ENCODE measurements at regions not wholly inside any gene's neighbourhood (a gene's known extent, or its start where the extent isn't known, plus 50 kb on each side); places are given as distances from the start of the nearest gene placed in this dataset.
A peak's percentile ranks its signal among the peaks of the same experiment; 100 is the strongest.

DNA sequence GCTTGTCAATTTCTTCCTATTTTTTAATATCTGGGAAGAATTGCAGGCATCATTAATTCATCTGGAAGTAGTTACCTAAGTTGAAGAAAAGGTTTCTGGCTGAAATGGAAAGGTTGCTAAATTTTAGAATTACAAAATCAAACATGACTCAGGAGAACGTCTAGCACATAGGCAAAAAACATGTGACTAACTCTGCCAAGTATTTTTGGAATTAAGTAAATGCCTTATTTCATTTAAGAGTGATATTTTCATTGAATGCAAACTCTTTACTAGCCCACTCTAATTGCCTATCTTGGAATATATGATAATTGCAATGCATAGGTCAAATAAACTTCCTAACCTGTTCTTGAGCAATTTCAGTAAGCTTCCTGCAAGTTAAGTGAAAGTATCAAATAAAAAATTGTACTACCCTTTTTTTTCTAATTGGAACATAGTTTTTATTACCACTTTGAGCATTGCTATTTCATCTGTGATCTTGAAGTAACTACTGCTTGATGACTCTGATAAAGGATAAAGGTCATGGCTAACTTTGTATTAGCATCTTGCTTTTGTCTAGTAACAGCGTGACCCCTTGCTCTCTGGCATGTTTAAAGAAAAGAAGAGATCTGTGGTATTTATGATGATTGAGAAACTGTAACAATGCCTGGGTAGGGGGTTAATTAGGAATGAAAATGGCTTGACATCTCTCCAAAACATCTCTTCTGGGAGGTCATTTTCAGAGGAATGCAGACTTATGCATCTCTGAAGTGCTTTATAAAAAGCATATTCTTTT lies 208.3 kb upstream of the NCAM2 start:
- DNase-seq (ENCODE audit: low read depth in 4 of 6, low spot score in 6 of 6): peak in 1 of 6 donors; percentile 71
- H3K27ac ChIP-seq (ENCODE audit: low read depth, low read length): no peak overlapping the region
- no peaks in the 10 kb centered on the region for H3K9me3 ChIP-seq (ENCODE audit: control insufficient read depth, insufficient read depth, low read length)
- no peaks in the 10 kb centered on the region for H3K36me3 ChIP-seq (ENCODE audit: control insufficient read depth, insufficient read depth, low read length)
- no peaks in the 10 kb centered on the region for H3K4me1 ChIP-seq (ENCODE audit: control insufficient read depth, insufficient read depth, low read length)
- no peak overlapping the region for H3K4me3 ChIP-seq (ENCODE audit: low read depth, low read length)
- H3K27me3 ChIP-seq (ENCODE audit: control insufficient read depth, insufficient read depth, low read length): no peaks in the 10 kb centered on the region
- WGBS (ENCODE audit: insufficient coverage): 20% methylated on average over 1 of the region's 2 CpGs

DNA sequence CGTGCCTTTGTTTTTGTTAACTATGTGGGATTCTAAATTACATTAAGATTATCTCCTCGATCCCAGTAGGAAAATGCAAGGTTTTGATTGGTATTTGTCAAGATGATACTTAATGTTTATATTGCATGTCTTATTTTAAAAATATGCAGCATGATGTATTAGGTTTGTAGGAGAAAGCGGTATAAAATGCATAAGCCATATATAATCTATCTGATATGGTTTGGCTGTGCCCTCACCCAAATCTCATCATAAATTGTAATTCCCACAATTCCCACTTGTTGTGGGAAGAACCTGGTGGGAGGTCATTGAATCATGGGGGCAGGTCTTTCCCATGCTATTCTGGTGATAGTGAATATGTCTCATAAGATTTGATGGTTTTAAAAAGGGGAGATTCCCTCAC lies 198.1 kb upstream of the NCAM2 start:
- Histone ChIP-seq H3K36me3 (ENCODE audit: control insufficient read depth, insufficient read depth, low read length) (no peaks in the 10 kb centered on the region), H3K27ac (ENCODE audit: low read depth, low read length) (no peak overlapping the region), H3K27me3 (ENCODE audit: control insufficient read depth, insufficient read depth, low read length) (no peaks in the 10 kb centered on the region), H3K9me3 (ENCODE audit: control insufficient read depth, insufficient read depth, low read length) (no peaks in the 10 kb centered on the region), H3K4me3 (ENCODE audit: low read depth, low read length) (no peak overlapping the region), H3K4me1 (ENCODE audit: control insufficient read depth, insufficient read depth, low read length) (peaks cover 5% of the 10 kb centered on the region)
- DNase-seq (ENCODE audit: low read depth in 4 of 6, low spot score in 6 of 6): no peak
- WGBS (ENCODE audit: insufficient coverage): no CpG with 5 or more reads among the region's 3 CpGs

DNA sequence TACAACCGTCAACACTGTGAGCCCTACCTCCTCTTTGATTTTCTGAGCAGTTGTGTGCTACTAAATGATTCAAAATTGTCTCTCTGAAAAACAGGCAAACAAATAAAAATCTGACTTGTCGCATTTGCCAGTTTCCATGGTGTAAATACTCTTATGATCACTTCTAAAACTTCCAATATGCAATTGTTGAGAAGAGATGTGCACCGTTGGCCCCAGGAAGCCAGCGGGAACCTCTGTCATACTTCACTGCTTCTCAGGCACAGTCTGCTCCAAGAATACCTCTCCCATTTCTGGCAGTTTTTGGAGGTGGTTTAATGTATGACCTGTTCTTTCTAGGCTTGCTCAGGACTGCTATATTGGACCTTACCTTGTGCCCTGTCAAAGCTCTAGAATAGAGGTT lies 196.0 kb upstream of the NCAM2 start:
- no peaks in the 10 kb centered on the region for H3K9me3 ChIP-seq (ENCODE audit: control insufficient read depth, insufficient read depth, low read length)
- no peak overlapping the region for H3K27ac ChIP-seq (ENCODE audit: low read depth, low read length)
- 90% methylated on average over 2 of the region's 4 CpGs for WGBS (ENCODE audit: insufficient coverage)
- peaks cover 5% of the 10 kb centered on the region for H3K4me1 ChIP-seq (ENCODE audit: control insufficient read depth, insufficient read depth, low read length)
- no peaks in the 10 kb centered on the region for H3K27me3 ChIP-seq (ENCODE audit: control insufficient read depth, insufficient read depth, low read length)
- no peak for DNase-seq (ENCODE audit: low read depth in 4 of 6, low spot score in 6 of 6)
- H3K4me3 ChIP-seq (ENCODE audit: low read depth, low read length): no peak overlapping the region
- H3K36me3 ChIP-seq (ENCODE audit: control insufficient read depth, insufficient read depth, low read length): no peaks in the 10 kb centered on the region

DNA sequence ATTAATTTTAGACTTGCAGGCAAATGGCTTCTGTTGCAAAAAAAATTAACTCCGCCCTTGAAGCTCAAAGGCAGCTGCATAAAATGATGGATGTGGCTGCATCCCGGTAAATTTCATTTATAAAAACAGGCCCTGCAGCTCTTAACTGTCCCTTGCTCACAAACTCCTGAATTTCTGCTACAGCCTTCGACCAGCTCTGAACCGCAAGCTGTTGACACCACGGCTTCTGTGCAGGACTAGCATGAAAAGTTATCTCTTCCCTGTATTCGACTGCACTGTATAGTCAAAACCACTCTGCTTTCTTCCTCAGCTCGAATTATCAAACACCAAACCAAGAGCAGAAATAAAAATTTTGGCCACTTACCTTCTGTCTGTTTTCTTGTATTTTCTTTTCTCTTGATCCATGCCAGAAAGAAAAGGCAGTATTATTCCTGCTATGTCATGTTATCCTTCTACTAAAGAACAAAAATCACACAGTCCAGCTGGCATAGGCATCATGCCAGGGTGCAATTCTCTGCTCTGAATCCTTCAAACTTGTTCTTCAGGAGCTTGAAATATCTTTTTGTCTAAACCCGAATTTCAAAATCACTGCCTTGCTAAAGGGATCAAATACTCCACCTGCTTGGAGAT lies 195.5 kb upstream of the NCAM2 start:
- 51% methylated on average over 6 of the region's 8 CpGs for WGBS (ENCODE audit: insufficient coverage)
- H3K4me3 ChIP-seq (ENCODE audit: low read depth, low read length): no peak overlapping the region
- H3K9me3 ChIP-seq (ENCODE audit: control insufficient read depth, insufficient read depth, low read length): no peaks in the 10 kb centered on the region
- H3K4me1 ChIP-seq (ENCODE audit: control insufficient read depth, insufficient read depth, low read length): peaks cover 5% of the 10 kb centered on the region
- DNase-seq (ENCODE audit: low read depth in 4 of 6, low spot score in 6 of 6): peak in 3 of 6 donors; percentile 26 to 81 (median 28)
- no peaks in the 10 kb centered on the region for H3K27me3 ChIP-seq (ENCODE audit: control insufficient read depth, insufficient read depth, low read length)
- no peaks in the 10 kb centered on the region for H3K36me3 ChIP-seq (ENCODE audit: control insufficient read depth, insufficient read depth, low read length)
- no peak overlapping the region for H3K27ac ChIP-seq (ENCODE audit: low read depth, low read length)

DNA sequence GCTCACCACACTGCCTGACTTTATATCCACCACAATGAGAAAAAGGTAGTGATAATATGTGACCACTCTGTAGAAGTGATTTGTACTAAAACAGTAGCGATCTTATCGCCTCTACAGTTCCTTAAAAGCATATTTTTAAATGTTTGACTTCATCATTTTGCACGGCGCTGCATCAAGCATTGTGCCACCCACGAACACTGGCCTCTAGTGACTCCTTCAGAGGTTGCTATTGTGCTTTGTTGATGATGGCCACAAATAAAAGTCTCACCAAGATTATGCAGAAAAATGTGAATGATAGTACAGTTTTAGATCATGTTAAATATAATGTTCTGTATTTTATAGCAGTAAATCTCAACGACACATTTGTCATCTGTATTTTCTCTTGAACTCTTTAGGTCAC lies 186.5 kb upstream of the NCAM2 start:
- Histone ChIP-seq H3K4me1 (ENCODE audit: control insufficient read depth, insufficient read depth, low read length) (no peaks in the 10 kb centered on the region), H3K4me3 (ENCODE audit: low read depth, low read length) (no peak overlapping the region), H3K9me3 (ENCODE audit: control insufficient read depth, insufficient read depth, low read length) (no peaks in the 10 kb centered on the region), H3K27ac (ENCODE audit: low read depth, low read length) (no peak overlapping the region), H3K27me3 (ENCODE audit: control insufficient read depth, insufficient read depth, low read length) (no peaks in the 10 kb centered on the region), H3K36me3 (ENCODE audit: control insufficient read depth, insufficient read depth, low read length) (no peaks in the 10 kb centered on the region)
- no CpG with 5 or more reads among the region's 6 CpGs for WGBS (ENCODE audit: insufficient coverage)
- no peak for DNase-seq (ENCODE audit: low read depth in 4 of 6, low spot score in 6 of 6)

DNA sequence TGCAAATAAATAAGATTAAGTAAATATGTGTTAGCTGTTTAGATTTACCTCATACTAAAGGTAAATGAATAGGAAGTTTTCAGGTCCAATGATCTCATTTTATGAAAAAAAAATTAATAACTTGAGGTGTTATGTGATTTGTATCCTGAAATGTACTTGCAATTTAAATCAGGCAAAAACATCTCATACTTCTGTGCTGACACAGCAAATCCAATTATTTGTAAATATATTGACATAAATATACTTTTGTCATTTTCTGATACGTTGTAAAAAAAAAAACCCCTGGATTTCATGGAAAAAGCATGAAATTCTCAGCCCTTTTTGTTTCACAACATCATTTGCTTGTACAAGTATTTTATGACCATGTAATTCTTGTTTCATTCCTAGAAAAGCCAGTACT lies 184.1 kb upstream of the NCAM2 start:
- no peaks in the 10 kb centered on the region for H3K36me3 ChIP-seq (ENCODE audit: control insufficient read depth, insufficient read depth, low read length)
- no peak overlapping the region for H3K4me3 ChIP-seq (ENCODE audit: low read depth, low read length)
- no CpG with 5 or more reads among the region's 1 CpG for WGBS (ENCODE audit: insufficient coverage)
- no peaks in the 10 kb centered on the region for H3K4me1 ChIP-seq (ENCODE audit: control insufficient read depth, insufficient read depth, low read length)
- no peaks in the 10 kb centered on the region for H3K27me3 ChIP-seq (ENCODE audit: control insufficient read depth, insufficient read depth, low read length)
- H3K27ac ChIP-seq (ENCODE audit: low read depth, low read length): no peak overlapping the region
- no peak for DNase-seq (ENCODE audit: low read depth in 4 of 6, low spot score in 6 of 6)
- H3K9me3 ChIP-seq (ENCODE audit: control insufficient read depth, insufficient read depth, low read length): no peaks in the 10 kb centered on the region

DNA sequence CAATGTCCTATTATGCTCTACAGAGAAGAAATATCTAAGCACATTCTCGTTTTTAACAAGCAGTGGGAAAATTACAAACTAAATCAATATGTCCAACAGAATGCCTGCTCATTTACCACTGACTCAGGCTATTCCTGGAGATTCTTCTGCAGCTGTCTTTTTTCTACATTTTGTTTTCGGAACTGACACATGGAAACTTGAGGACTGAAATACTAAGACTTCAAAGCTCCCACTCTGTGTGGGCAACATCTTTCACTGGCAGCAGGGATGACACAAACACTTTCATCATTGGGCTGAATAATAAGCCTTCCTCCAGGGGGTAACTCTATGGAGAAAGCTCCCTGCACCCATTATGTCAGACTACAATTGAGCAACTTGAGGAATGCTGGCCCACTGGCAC lies 175.5 kb upstream of the NCAM2 start:
- Histone ChIP-seq H3K27ac (ENCODE audit: low read depth, low read length) (no peak overlapping the region), H3K9me3 (ENCODE audit: control insufficient read depth, insufficient read depth, low read length) (no peaks in the 10 kb centered on the region), H3K36me3 (ENCODE audit: control insufficient read depth, insufficient read depth, low read length) (no peaks in the 10 kb centered on the region), H3K4me1 (ENCODE audit: control insufficient read depth, insufficient read depth, low read length) (no peaks in the 10 kb centered on the region), H3K4me3 (ENCODE audit: low read depth, low read length) (no peak overlapping the region), H3K27me3 (ENCODE audit: control insufficient read depth, insufficient read depth, low read length) (no peaks in the 10 kb centered on the region)
- peak in 2 of 6 donors; percentile 2 to 50 for DNase-seq (ENCODE audit: low read depth in 4 of 6, low spot score in 6 of 6)
- WGBS (ENCODE audit: insufficient coverage): 22% methylated on average over 1 of the region's 2 CpGs

DNA sequence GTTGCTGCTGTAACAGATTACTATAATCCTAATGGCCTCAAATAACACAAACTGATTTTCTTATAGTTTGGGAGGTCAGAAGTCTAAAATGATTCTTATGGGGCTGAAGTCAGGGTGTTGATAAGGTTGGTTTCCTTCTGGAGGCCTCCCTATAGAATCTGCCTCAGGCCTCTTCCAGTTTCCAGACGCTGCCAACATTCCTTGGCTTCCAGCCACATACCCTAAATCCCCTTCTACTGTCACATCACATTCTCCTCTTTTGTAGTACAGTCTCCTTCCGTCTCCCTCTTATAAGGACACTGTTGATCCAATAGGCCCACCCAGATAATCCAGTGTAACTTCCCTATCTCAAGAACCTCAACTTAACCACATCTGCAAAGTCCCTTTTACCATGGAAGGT lies 145.3 kb upstream of the NCAM2 start:
- whole genome bisulfite sequencing (ENCODE audit: insufficient coverage): 22% methylated on average over 2 of the region's 2 CpGs
- Histone ChIP-seq H3K27ac (ENCODE audit: low read depth, low read length) (no peak overlapping the region), H3K4me3 (ENCODE audit: low read depth, low read length) (no peak overlapping the region), H3K27me3 (ENCODE audit: control insufficient read depth, insufficient read depth, low read length) (no peaks in the 10 kb centered on the region), H3K9me3 (ENCODE audit: control insufficient read depth, insufficient read depth, low read length) (no peaks in the 10 kb centered on the region), H3K4me1 (ENCODE audit: control insufficient read depth, insufficient read depth, low read length) (no peaks in the 10 kb centered on the region), H3K36me3 (ENCODE audit: control insufficient read depth, insufficient read depth, low read length) (no peaks in the 10 kb centered on the region)
- DNase-seq (ENCODE audit: low read depth in 4 of 6, low spot score in 6 of 6): peak in 1 of 6 donors; percentile 8

DNA sequence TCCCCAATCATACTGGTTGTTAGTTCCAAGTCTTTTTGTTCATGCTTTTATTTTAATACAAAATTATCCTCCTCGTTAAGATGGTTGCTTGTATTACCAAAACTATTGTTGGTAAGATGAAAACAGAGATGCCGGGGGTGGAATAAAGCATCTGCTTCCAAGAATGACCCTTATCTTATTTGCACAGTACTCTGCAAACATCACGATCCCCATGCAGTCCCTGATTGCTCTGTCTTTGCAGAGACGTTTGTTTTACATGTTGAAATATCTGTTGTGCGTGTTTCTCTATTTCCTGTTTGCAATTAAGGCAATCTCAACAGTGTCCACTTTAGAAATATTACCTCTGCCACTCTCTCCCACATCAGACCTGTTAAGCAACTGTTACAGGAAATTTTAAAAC lies 141.3 kb upstream of the NCAM2 start:
- Histone ChIP-seq H3K4me1 (ENCODE audit: control insufficient read depth, insufficient read depth, low read length) (no peaks in the 10 kb centered on the region), H3K27me3 (ENCODE audit: control insufficient read depth, insufficient read depth, low read length) (no peaks in the 10 kb centered on the region), H3K27ac (ENCODE audit: low read depth, low read length) (no peak overlapping the region), H3K36me3 (ENCODE audit: control insufficient read depth, insufficient read depth, low read length) (no peaks in the 10 kb centered on the region), H3K9me3 (ENCODE audit: control insufficient read depth, insufficient read depth, low read length) (no peaks in the 10 kb centered on the region), H3K4me3 (ENCODE audit: low read depth, low read length) (no peak overlapping the region)
- WGBS (ENCODE audit: insufficient coverage): no CpG with 5 or more reads among the region's 5 CpGs
- DNase-seq (ENCODE audit: low read depth in 4 of 6, low spot score in 6 of 6): no peak

DNA sequence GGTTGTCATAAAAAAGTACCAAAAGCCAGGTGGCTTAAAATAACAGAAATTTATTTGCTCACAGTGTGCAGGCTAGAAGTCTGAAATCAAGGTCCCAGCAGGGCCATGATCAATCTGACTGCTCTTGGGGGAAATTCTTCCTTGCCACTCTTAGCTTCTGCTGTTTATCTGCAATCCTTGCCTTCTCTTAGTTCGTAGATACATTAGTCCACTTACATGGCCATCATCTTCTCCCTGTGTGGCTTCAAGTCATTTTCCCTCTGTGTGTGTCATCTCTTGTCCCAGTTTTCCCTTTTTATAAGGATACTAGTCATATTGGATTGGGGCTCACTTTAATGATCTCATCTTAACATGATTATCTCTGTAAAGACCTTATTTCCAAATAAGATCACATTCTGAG lies 124.0 kb upstream of the NCAM2 start:
- no CpG with 5 or more reads among the region's 1 CpG for WGBS (ENCODE audit: insufficient coverage)
- Histone ChIP-seq H3K36me3 (ENCODE audit: control insufficient read depth, insufficient read depth, low read length) (no peaks in the 10 kb centered on the region), H3K4me3 (ENCODE audit: low read depth, low read length) (no peak overlapping the region), H3K27ac (ENCODE audit: low read depth, low read length) (no peak overlapping the region), H3K9me3 (ENCODE audit: control insufficient read depth, insufficient read depth, low read length) (no peaks in the 10 kb centered on the region), H3K4me1 (ENCODE audit: control insufficient read depth, insufficient read depth, low read length) (no peaks in the 10 kb centered on the region), H3K27me3 (ENCODE audit: control insufficient read depth, insufficient read depth, low read length) (no peaks in the 10 kb centered on the region)
- no peak for DNase-seq (ENCODE audit: low read depth in 4 of 6, low spot score in 6 of 6)

All from spinal cord (tissue), 9 donors.